ENCODE measurements at regions not wholly inside any gene's neighbourhood (a gene's known extent, or its start where the extent isn't known, plus 50 kb on each side); places are given as distances from the start of the nearest gene placed in this dataset.
"Not testable (repeated sequence)": the region's sequence is repeated elsewhere in the genome, so short reads cannot be mapped to it uniquely, and the experiment has no call there.

- intact Hi-C loops (cut with micrococcal nuclease) = loop anchor here (10.0 kb wide), 1 partner anchor 64 kb away; no protein-coding TSS in a partner anchor
- Histone ChIP-seq H3K9me3 (replicated peaks) (no peaks in the 10 kb centered on the region), H3K4me3 (no peak overlapping the region)
Observed at GRCh38 chr9:96150324-96151227, 151.4 kb downstream of the HSD17B3 start.

GRCh38 chr9:96149533-96150280, 152.3 kb downstream of the HSD17B3 start:
- no peak for TF ChIP-seq CTCF (IDR thresholded peaks at IDR 0.05; ENCODE audit: borderline replicate concordance)
- Histone ChIP-seq H3K4me1 (peaks cover 4% of the 10 kb centered on the region), H3K27me3 (ENCODE audit: low read depth) (peaks cover 66% of the 10 kb centered on the region), H3K9me3 (replicated peaks) (no peaks in the 10 kb centered on the region), H3K27ac (replicated peaks) (no peak overlapping the region), H3K36me3 (no peaks in the 10 kb centered on the region), H3K4me3 (no peak overlapping the region)
- DNase-seq = no peak
- intact Hi-C loops (cut with micrococcal nuclease) = loop anchor here (10.0 kb wide), 1 partner anchor 65 kb away; no protein-coding TSS in a partner anchor

More at GRCh38 chr9:96150324-96151227, 151.4 kb downstream of the HSD17B3 start:
- H3K36me3 ChIP-seq = no peaks in the 10 kb centered on the region
- no peak for DNase-seq
- peaks cover 58% of the 10 kb centered on the region for H3K27me3 ChIP-seq (ENCODE audit: low read depth)
- no peak for TF ChIP-seq CTCF (IDR thresholded peaks at IDR 0.05; ENCODE audit: borderline replicate concordance)
- H3K4me1 ChIP-seq = peaks cover 4% of the 10 kb centered on the region
- H3K27ac ChIP-seq (replicated peaks) = no peak overlapping the region

- no peaks in the 10 kb centered on the region for H3K9me3 ChIP-seq (replicated peaks)
- peaks cover 4% of the 10 kb centered on the region for H3K4me1 ChIP-seq
- TF ChIP-seq CTCF (IDR thresholded peaks at IDR 0.05; ENCODE audit: borderline replicate concordance) = no peak
- peaks cover 70% of the 10 kb centered on the region for H3K27me3 ChIP-seq (ENCODE audit: low read depth)
- DNase-seq = no peak
- H3K27ac ChIP-seq (replicated peaks) = no peak overlapping the region
- H3K4me3 ChIP-seq = no peak overlapping the region
- intact Hi-C loops (cut with micrococcal nuclease) = no loop called here
- H3K36me3 ChIP-seq = no peaks in the 10 kb centered on the region
Observed at GRCh38 chr9:96148634-96149532, 153.1 kb downstream of the HSD17B3 start.

- H3K9me3 ChIP-seq (replicated peaks); H3K4me1 ChIP-seq; intact Hi-C loops (cut with micrococcal nuclease); H3K36me3 ChIP-seq; H3K27ac ChIP-seq (replicated peaks); H3K4me3 ChIP-seq: not testable (repeated sequence)
- peak; percentile 25 for DNase-seq
- H3K27me3 ChIP-seq (ENCODE audit: low read depth) = peaks cover 70% of the 10 kb centered on the region
Observed at GRCh38 chr9:96147029-96147428, 154.9 kb downstream of the HSD17B3 start.

GRCh38 chr9:96141666-96142065, 160.3 kb downstream of the HSD17B3 start:
- intact Hi-C loops (cut with micrococcal nuclease) = no loop called here
- H3K27me3 ChIP-seq (ENCODE audit: low read depth) = peaks cover 67% of the 10 kb centered on the region
- no peaks in the 10 kb centered on the region for H3K36me3 ChIP-seq
- H3K9me3 ChIP-seq (replicated peaks) = peaks cover 7% of the 10 kb centered on the region
- no peak for DNase-seq
- no peak overlapping the region for H3K4me3 ChIP-seq
- H3K4me1 ChIP-seq = no peaks in the 10 kb centered on the region
- H3K27ac ChIP-seq (replicated peaks) = no peak overlapping the region
- no peak for TF ChIP-seq CTCF (IDR thresholded peaks at IDR 0.05; ENCODE audit: borderline replicate concordance)

All from left ventricle myocardium inferior (tissue), 1 donor.